ENCODE measurements at regions not wholly inside any gene's neighbourhood (a gene's known extent, or its start where the extent isn't known, plus 50 kb on each side); places are given as distances from the start of the nearest gene placed in this dataset.

- H2AFZ ChIP-seq, result no peak overlapping the region
- no peak overlapping the region for H3K4me3 ChIP-seq
- H4K20me1 ChIP-seq (ENCODE audit: insufficient read depth, poor library complexity, severe bottlenecking), result no peaks in the 10 kb centered on the region
- H3K4me1 ChIP-seq (ENCODE audit: insufficient read depth), result no peaks in the 10 kb centered on the region
- no peaks in the 10 kb centered on the region for H3K9me2 ChIP-seq (replicated peaks; ENCODE audit: insufficient read depth)
- WGBS (ENCODE audit: low lambda C conversion rate, missing lambda C conversion rate), result 72% methylated on average over 1 of the region's 1 CpG
- no peaks in the 10 kb centered on the region for H3K79me2 ChIP-seq
- no peaks in the 10 kb centered on the region for H3K36me3 ChIP-seq (replicated peaks; ENCODE audit: insufficient read depth, low read depth)
- H3K4me2 ChIP-seq, result no peak overlapping the region
- H3K27me3 ChIP-seq, result no peaks in the 10 kb centered on the region
- no peak for DNase-seq (ENCODE audit: low spot score)
- TF ChIP-seq EZH2 (IDR thresholded peaks at IDR 0.05; ENCODE audit: borderline replicate concordance) (no peak), EZH2phosphoT487 (IDR thresholded peaks at IDR 0.05; ENCODE audit: low read depth, severe bottlenecking, unreplicated experiment) (no peak), CTCF (IDR thresholded peaks at IDR 0.05; ENCODE audit: poor library complexity) (no peak)
- H3K9me3 ChIP-seq (ENCODE audit: low read depth), result no peaks in the 10 kb centered on the region
- no peak overlapping the region for H3K27ac ChIP-seq
These were observed 425.3 kb upstream of the TGFBR2 start for GRCh38 chr3:30181178-30181465.

GRCh38 chr3:30181581-30181980 lies 424.8 kb upstream of the TGFBR2 start:
- H3K4me1 ChIP-seq (ENCODE audit: insufficient read depth), result no peaks in the 10 kb centered on the region
- H4K20me1 ChIP-seq (ENCODE audit: insufficient read depth, poor library complexity, severe bottlenecking), result no peaks in the 10 kb centered on the region
- H3K27me3 ChIP-seq, result no peaks in the 10 kb centered on the region
- H3K4me2 ChIP-seq, result no peak overlapping the region
- DNase-seq (ENCODE audit: low spot score), result no peak
- no peaks in the 10 kb centered on the region for H3K9me3 ChIP-seq (ENCODE audit: low read depth)
- no peaks in the 10 kb centered on the region for H3K36me3 ChIP-seq (replicated peaks; ENCODE audit: insufficient read depth, low read depth)
- no peak for TF ChIP-seq EZH2 (IDR thresholded peaks at IDR 0.05; ENCODE audit: borderline replicate concordance)
- no peak for TF ChIP-seq CTCF (IDR thresholded peaks at IDR 0.05; ENCODE audit: poor library complexity)
- TF ChIP-seq EZH2phosphoT487 (IDR thresholded peaks at IDR 0.05; ENCODE audit: low read depth, severe bottlenecking, unreplicated experiment), result no peak
- no peak overlapping the region for H3K27ac ChIP-seq
- H3K4me3 ChIP-seq, result no peak overlapping the region
- no peaks in the 10 kb centered on the region for H3K9me2 ChIP-seq (replicated peaks; ENCODE audit: insufficient read depth)
- no peak overlapping the region for H2AFZ ChIP-seq
- H3K79me2 ChIP-seq, result no peaks in the 10 kb centered on the region

GRCh38 chr3:30183421-30183820 lies 423.0 kb upstream of the TGFBR2 start:
- no peak overlapping the region for H2AFZ ChIP-seq
- H3K36me3 ChIP-seq (replicated peaks; ENCODE audit: insufficient read depth, low read depth), result no peaks in the 10 kb centered on the region
- 92% methylated on average over 2 of the region's 2 CpGs for WGBS (ENCODE audit: low lambda C conversion rate, missing lambda C conversion rate)
- H3K79me2 ChIP-seq, result no peaks in the 10 kb centered on the region
- H3K27me3 ChIP-seq, result no peaks in the 10 kb centered on the region
- no peak overlapping the region for H3K4me2 ChIP-seq
- no peaks in the 10 kb centered on the region for H3K4me1 ChIP-seq (ENCODE audit: insufficient read depth)
- no peaks in the 10 kb centered on the region for H3K9me2 ChIP-seq (replicated peaks; ENCODE audit: insufficient read depth)
- no peaks in the 10 kb centered on the region for H4K20me1 ChIP-seq (ENCODE audit: insufficient read depth, poor library complexity, severe bottlenecking)
- DNase-seq (ENCODE audit: low spot score), result no peak
- H3K9me3 ChIP-seq (ENCODE audit: low read depth), result no peaks in the 10 kb centered on the region
- no peak for TF ChIP-seq CTCF (IDR thresholded peaks at IDR 0.05; ENCODE audit: poor library complexity)
- no peak for TF ChIP-seq EZH2phosphoT487 (IDR thresholded peaks at IDR 0.05; ENCODE audit: low read depth, severe bottlenecking, unreplicated experiment)
- no peak for TF ChIP-seq EZH2 (IDR thresholded peaks at IDR 0.05; ENCODE audit: borderline replicate concordance)
- no peak overlapping the region for H3K4me3 ChIP-seq
- no peak overlapping the region for H3K27ac ChIP-seq

- no peaks in the 10 kb centered on the region for H4K20me1 ChIP-seq (ENCODE audit: insufficient read depth, poor library complexity, severe bottlenecking)
- TF ChIP-seq CTCF (IDR thresholded peaks at IDR 0.05; ENCODE audit: poor library complexity), result no peak
- TF ChIP-seq EZH2 (IDR thresholded peaks at IDR 0.05; ENCODE audit: borderline replicate concordance), result no peak
- no peak for TF ChIP-seq EZH2phosphoT487 (IDR thresholded peaks at IDR 0.05; ENCODE audit: low read depth, severe bottlenecking, unreplicated experiment)
- no peak overlapping the region for H2AFZ ChIP-seq
- H3K9me2 ChIP-seq (replicated peaks; ENCODE audit: insufficient read depth), result no peaks in the 10 kb centered on the region
- DNase-seq (ENCODE audit: low spot score), result no peak
- no peak overlapping the region for H3K4me2 ChIP-seq
- WGBS (ENCODE audit: low lambda C conversion rate, missing lambda C conversion rate), result 67% methylated on average over 1 of the region's 1 CpG
- H3K9me3 ChIP-seq (ENCODE audit: low read depth), result no peaks in the 10 kb centered on the region
- no peak overlapping the region for H3K27ac ChIP-seq
- H3K27me3 ChIP-seq, result no peaks in the 10 kb centered on the region
- no peaks in the 10 kb centered on the region for H3K36me3 ChIP-seq (replicated peaks; ENCODE audit: insufficient read depth, low read depth)
- H3K4me1 ChIP-seq (ENCODE audit: insufficient read depth), result no peaks in the 10 kb centered on the region
- H3K4me3 ChIP-seq, result no peak overlapping the region
- H3K79me2 ChIP-seq, result no peaks in the 10 kb centered on the region
These were observed 422.1 kb upstream of the TGFBR2 start for GRCh38 chr3:30184091-30184810.

Measured in hepatocyte (in vitro differentiated cells).